Activated T-cell treated with anti-CD3 and anti-CD28 coated beads, Interleukin-2, amount 50 U/mL, for 24 hours (primary cell): ENCODE measurements at regions not wholly inside any gene's neighbourhood (a gene's known extent, or its start where the extent isn't known, plus 50 kb on each side); places are given as distances from the start of the nearest gene placed in this dataset.

ENCODE experiments used
- DNase-seq: peaks from one replicate; pipeline ENCODE4 v3.0.0-alpha.2; 2020
- H3K27ac Mint-ChIP-seq: 2 replicates; pipeline ENCODE4 v1.8.0; 2020; ENCODE audit warnings: mild to moderate bottlenecking, mixed read lengths
- H3K27me3 Mint-ChIP-seq: 2 replicates; pipeline ENCODE4 v1.8.0; 2020; ENCODE audit warnings: mixed read lengths
- H3K36me3 Mint-ChIP-seq: 2 replicates; pipeline ENCODE4 v1.8.0; 2020; ENCODE audit warnings: low read depth, mixed read lengths
- H3K4me1 Mint-ChIP-seq: 2 replicates; pipeline ENCODE4 v1.8.0; 2020; ENCODE audit warnings: low read depth, mixed read lengths
- H3K4me3 Mint-ChIP-seq: 2 replicates; pipeline ENCODE4 v1.8.0; 2020; ENCODE audit warnings: mild to moderate bottlenecking, moderate library complexity, mixed read lengths
- H3K9me3 Mint-ChIP-seq: 2 replicates; pipeline ENCODE4 v1.8.0; 2020; ENCODE audit warnings: mixed read lengths

GRCh38 chr4:11250510-11250909 is 178.2 kb downstream of the HS3ST1 start:
- Mint-ChIP-seq H3K36me3 (no peaks in the 10 kb centered on the region), H3K27ac (no peak overlapping the region)

GRCh38 chr4:11232015-11232414 is 196.7 kb downstream of the HS3ST1 start:
- H3K4me3 Mint-ChIP-seq, result no peak overlapping the region
- DNase-seq, result no peak
- peaks cover 5% of the 10 kb centered on the region for H3K9me3 Mint-ChIP-seq
- H3K4me1 Mint-ChIP-seq, result no peaks in the 10 kb centered on the region
- no peak overlapping the region for H3K27ac Mint-ChIP-seq
- H3K27me3 Mint-ChIP-seq, result no peaks in the 10 kb centered on the region
- H3K36me3 Mint-ChIP-seq, result no peaks in the 10 kb centered on the region

More at GRCh38 chr4:11250510-11250909, 178.2 kb downstream of the HS3ST1 start:
- peaks cover 1% of the 10 kb centered on the region for H3K4me1 Mint-ChIP-seq
- H3K4me3 Mint-ChIP-seq, result no peak overlapping the region
- H3K9me3 Mint-ChIP-seq, result peaks cover 2% of the 10 kb centered on the region
- no peaks in the 10 kb centered on the region for H3K27me3 Mint-ChIP-seq
- DNase-seq, result no peak

GRCh38 chr4:11230866-11231265 is 197.8 kb downstream of the HS3ST1 start:
- Mint-ChIP-seq H3K27me3 (no peaks in the 10 kb centered on the region), H3K4me1 (no peaks in the 10 kb centered on the region), H3K27ac (no peak overlapping the region), H3K4me3 (no peak overlapping the region), H3K36me3 (no peaks in the 10 kb centered on the region), H3K9me3 (peaks cover 5% of the 10 kb centered on the region)
- no peak for DNase-seq

GRCh38 chr4:11228530-11228929 is 200.2 kb downstream of the HS3ST1 start:
- Mint-ChIP-seq H3K27ac (no peak overlapping the region), H3K9me3 (no peaks in the 10 kb centered on the region), H3K4me3 (no peak overlapping the region), H3K36me3 (no peaks in the 10 kb centered on the region), H3K4me1 (no peaks in the 10 kb centered on the region), H3K27me3 (peaks cover 3% of the 10 kb centered on the region)
- no peak for DNase-seq

GRCh38 chr4:11223311-11223710 is 205.4 kb downstream of the HS3ST1 start:
- Mint-ChIP-seq H3K27me3 (peaks cover 3% of the 10 kb centered on the region), H3K9me3 (no peaks in the 10 kb centered on the region), H3K4me1 (no peaks in the 10 kb centered on the region), H3K36me3 (no peaks in the 10 kb centered on the region), H3K4me3 (no peak overlapping the region), H3K27ac (no peak overlapping the region)
- no peak for DNase-seq

- Mint-ChIP-seq H3K27me3 (no peaks in the 10 kb centered on the region), H3K4me1 (no peaks in the 10 kb centered on the region), H3K36me3 (no peaks in the 10 kb centered on the region), H3K27ac (no peak overlapping the region), H3K9me3 (peaks cover 3% of the 10 kb centered on the region), H3K4me3 (no peak overlapping the region)
- no peak for DNase-seq
Observed at GRCh38 chr4:11218692-11219091, 210.0 kb downstream of the HS3ST1 start.

- H3K27ac Mint-ChIP-seq, result no peak overlapping the region
- no peak overlapping the region for H3K4me3 Mint-ChIP-seq
- no peaks in the 10 kb centered on the region for H3K27me3 Mint-ChIP-seq
- no peak for DNase-seq
- no peaks in the 10 kb centered on the region for H3K36me3 Mint-ChIP-seq
- no peaks in the 10 kb centered on the region for H3K4me1 Mint-ChIP-seq
- peaks cover 3% of the 10 kb centered on the region for H3K9me3 Mint-ChIP-seq
Observed at GRCh38 chr4:11216520-11216919, 212.2 kb downstream of the HS3ST1 start.

GRCh38 chr4:11214281-11214680 is 214.4 kb downstream of the HS3ST1 start:
- no peak overlapping the region for H3K27ac Mint-ChIP-seq
- H3K36me3 Mint-ChIP-seq, result no peaks in the 10 kb centered on the region
- H3K9me3 Mint-ChIP-seq, result peaks cover 3% of the 10 kb centered on the region
- no peak overlapping the region for H3K4me3 Mint-ChIP-seq
- H3K27me3 Mint-ChIP-seq, result no peaks in the 10 kb centered on the region
- no peaks in the 10 kb centered on the region for H3K4me1 Mint-ChIP-seq
- DNase-seq, result no peak

- DNase-seq, result no peak
- Mint-ChIP-seq H3K9me3 (peaks cover 16% of the 10 kb centered on the region), H3K4me1 (no peaks in the 10 kb centered on the region), H3K27ac (no peak overlapping the region), H3K4me3 (no peak overlapping the region), H3K36me3 (no peaks in the 10 kb centered on the region), H3K27me3 (no peaks in the 10 kb centered on the region)
Observed at GRCh38 chr4:11209826-11210225, 218.9 kb downstream of the HS3ST1 start.

- Mint-ChIP-seq H3K9me3 (no peaks in the 10 kb centered on the region), H3K36me3 (no peaks in the 10 kb centered on the region), H3K4me3 (no peak overlapping the region), H3K27me3 (no peaks in the 10 kb centered on the region), H3K4me1 (no peaks in the 10 kb centered on the region), H3K27ac (no peak overlapping the region)
- DNase-seq, result no peak
Observed at GRCh38 chr4:11201256-11201655, 227.4 kb downstream of the HS3ST1 start.

- no peak overlapping the region for H3K27ac Mint-ChIP-seq
Observed at GRCh38 chr4:11198516-11199305, 230.0 kb downstream of the HS3ST1 start.

GRCh38 chr4:11197631-11198341 is 230.9 kb downstream of the HS3ST1 start:
- no peaks in the 10 kb centered on the region for H3K4me1 Mint-ChIP-seq
- no peaks in the 10 kb centered on the region for H3K36me3 Mint-ChIP-seq
- no peak overlapping the region for H3K4me3 Mint-ChIP-seq
- no peak overlapping the region for H3K27ac Mint-ChIP-seq
- H3K27me3 Mint-ChIP-seq, result no peaks in the 10 kb centered on the region
- no peaks in the 10 kb centered on the region for H3K9me3 Mint-ChIP-seq
- DNase-seq, result no peak

More at GRCh38 chr4:11198516-11199305, 230.0 kb downstream of the HS3ST1 start:
- no peaks in the 10 kb centered on the region for H3K9me3 Mint-ChIP-seq
- no peak for DNase-seq
- H3K4me1 Mint-ChIP-seq, result no peaks in the 10 kb centered on the region
- no peak overlapping the region for H3K4me3 Mint-ChIP-seq
- H3K36me3 Mint-ChIP-seq, result no peaks in the 10 kb centered on the region
- no peaks in the 10 kb centered on the region for H3K27me3 Mint-ChIP-seq

- Mint-ChIP-seq H3K27me3 (no peaks in the 10 kb centered on the region), H3K27ac (no peak overlapping the region), H3K9me3 (no peaks in the 10 kb centered on the region), H3K4me1 (no peaks in the 10 kb centered on the region), H3K4me3 (no peak overlapping the region), H3K36me3 (no peaks in the 10 kb centered on the region)
- no peak for DNase-seq
Observed at GRCh38 chr4:11196927-11197522, 231.7 kb downstream of the HS3ST1 start.

- Mint-ChIP-seq H3K27me3 (no peaks in the 10 kb centered on the region), H3K36me3 (no peaks in the 10 kb centered on the region), H3K4me1 (peaks cover 4% of the 10 kb centered on the region), H3K27ac (no peak overlapping the region), H3K9me3 (no peaks in the 10 kb centered on the region), H3K4me3 (no peak overlapping the region)
- DNase-seq, result no peak
Observed at GRCh38 chr4:11194431-11194830, 234.3 kb downstream of the HS3ST1 start.

- Mint-ChIP-seq H3K9me3 (no peaks in the 10 kb centered on the region), H3K4me3 (no peak overlapping the region), H3K27ac (no peak overlapping the region), H3K4me1 (peaks cover 4% of the 10 kb centered on the region), H3K36me3 (no peaks in the 10 kb centered on the region), H3K27me3 (no peaks in the 10 kb centered on the region)
- DNase-seq, result no peak
Observed at GRCh38 chr4:11189756-11190155, 238.9 kb downstream of the HS3ST1 start.
